ENCODE measurements at regions not wholly inside any gene's neighbourhood (a gene's known extent, or its start where the extent isn't known, plus 50 kb on each side); places are given as distances from the start of the nearest gene placed in this dataset.

DNA sequence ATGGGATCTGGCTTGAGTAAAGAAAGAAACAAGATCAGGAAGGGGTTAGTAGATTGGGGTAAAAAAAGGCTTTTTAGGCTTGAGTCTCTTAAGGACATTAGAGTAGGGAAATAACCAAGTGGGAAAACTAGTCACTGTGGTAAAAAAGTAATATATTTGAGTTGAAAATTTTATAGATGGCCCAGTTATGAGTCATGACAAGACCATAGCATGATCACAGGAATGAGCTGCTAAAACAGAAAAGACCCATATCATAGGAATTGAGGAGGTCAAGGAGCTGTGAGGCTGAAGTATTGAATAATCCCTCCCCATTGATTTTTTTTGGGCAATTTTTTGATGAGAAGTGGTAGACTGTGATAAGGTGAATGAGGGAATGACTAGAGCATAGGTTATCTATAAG lies 69.2 kb upstream of the TBC1D5 start (continued):
- TF ChIP-seq NANOG (IDR thresholded peaks at IDR 0.05; ENCODE audit: borderline replicate concordance) (no peak), ZNF331 (CRISPR knock-in tag; IDR thresholded peaks at IDR 0.05; ENCODE audit: low read depth) (no peak)
- TF ChIP-seq, protein P1, sequence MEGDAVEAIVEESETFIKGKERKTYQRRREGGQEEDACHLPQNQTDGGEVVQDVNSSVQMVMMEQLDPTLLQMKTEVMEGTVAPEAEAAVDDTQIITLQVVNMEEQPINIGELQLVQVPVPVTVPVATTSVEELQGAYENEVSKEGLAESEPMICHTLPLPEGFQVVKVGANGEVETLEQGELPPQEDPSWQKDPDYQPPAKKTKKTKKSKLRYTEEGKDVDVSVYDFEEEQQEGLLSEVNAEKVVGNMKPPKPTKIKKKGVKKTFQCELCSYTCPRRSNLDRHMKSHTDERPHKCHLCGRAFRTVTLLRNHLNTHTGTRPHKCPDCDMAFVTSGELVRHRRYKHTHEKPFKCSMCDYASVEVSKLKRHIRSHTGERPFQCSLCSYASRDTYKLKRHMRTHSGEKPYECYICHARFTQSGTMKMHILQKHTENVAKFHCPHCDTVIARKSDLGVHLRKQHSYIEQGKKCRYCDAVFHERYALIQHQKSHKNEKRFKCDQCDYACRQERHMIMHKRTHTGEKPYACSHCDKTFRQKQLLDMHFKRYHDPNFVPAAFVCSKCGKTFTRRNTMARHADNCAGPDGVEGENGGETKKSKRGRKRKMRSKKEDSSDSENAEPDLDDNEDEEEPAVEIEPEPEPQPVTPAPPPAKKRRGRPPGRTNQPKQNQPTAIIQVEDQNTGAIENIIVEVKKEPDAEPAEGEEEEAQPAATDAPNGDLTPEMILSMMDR (conservative IDR thresholded peaks at IDR 0.05; ENCODE audit: low read depth in 2 of 2): no peak
- TF ChIP-seq, protein P2, sequence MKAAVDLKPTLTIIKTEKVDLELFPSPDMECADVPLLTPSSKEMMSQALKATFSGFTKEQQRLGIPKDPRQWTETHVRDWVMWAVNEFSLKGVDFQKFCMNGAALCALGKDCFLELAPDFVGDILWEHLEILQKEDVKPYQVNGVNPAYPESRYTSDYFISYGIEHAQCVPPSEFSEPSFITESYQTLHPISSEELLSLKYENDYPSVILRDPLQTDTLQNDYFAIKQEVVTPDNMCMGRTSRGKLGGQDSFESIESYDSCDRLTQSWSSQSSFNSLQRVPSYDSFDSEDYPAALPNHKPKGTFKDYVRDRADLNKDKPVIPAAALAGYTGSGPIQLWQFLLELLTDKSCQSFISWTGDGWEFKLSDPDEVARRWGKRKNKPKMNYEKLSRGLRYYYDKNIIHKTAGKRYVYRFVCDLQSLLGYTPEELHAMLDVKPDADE (IDR thresholded peaks at IDR 0.05): no peak

DNA sequence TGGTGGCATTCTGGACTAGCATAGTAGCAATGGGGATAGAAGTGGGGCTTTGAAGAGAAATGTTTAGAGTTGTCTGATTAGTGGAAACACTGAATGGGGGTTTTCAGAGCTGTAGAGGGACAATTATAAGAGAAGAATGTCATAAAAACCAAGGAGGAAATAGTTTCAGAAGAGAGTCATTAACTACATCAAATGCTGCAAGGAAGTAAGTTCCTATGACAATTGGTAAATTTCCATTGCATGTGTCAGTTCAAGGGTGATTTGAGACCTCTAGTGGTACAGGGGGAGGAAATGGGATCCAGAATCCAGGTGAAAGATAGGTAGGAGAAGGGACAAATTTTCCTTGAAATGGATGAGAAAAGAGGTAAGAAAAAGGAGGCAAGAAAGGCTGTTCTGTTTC lies 68.3 kb upstream of the TBC1D5 start:
- ATAC-seq (peak; percentile 37; the same call in 1 of the 3 replicates), DNase-seq (ENCODE audit: low spot score) (peak; percentile 41)
- peaks cover 5% of the 10 kb centered on the region; the same call in 2 of the 3 replicates for H3K4me1 Mint-ChIP-seq
- Histone ChIP-seq H3K9me2 (ENCODE audit: insufficient read depth) (peaks cover 13% of the 10 kb centered on the region), H3K27me3 (ENCODE audit: insufficient read depth) (no peaks in the 10 kb centered on the region), H3K27ac (ENCODE audit: low read depth) (no peak overlapping the region), H3K79me2 (replicated peaks; ENCODE audit: insufficient read depth) (no peaks in the 10 kb centered on the region), H3K4me3 (no peak overlapping the region), H3K4me2 (no peak overlapping the region), H3K4me1 (ENCODE audit: insufficient read depth) (no peaks in the 10 kb centered on the region), H4K20me1 (replicated peaks; ENCODE audit: insufficient read depth) (no peaks in the 10 kb centered on the region), H2AFZ (peak overlapping the region; percentile 8; the same call in 1 of the 2 replicates), H3F3A (replicated peaks; ENCODE audit: low read depth) (no peaks in the 10 kb centered on the region), H3K36me3 (ENCODE audit: insufficient read depth) (no peaks in the 10 kb centered on the region)
- no peak overlapping the region for H3K27ac Mint-ChIP-seq
- TF ChIP-seq, protein P1 (conservative IDR thresholded peaks at IDR 0.05; ENCODE audit: low read depth in 2 of 2): peak; percentile 47 to 64
- no peak for TF ChIP-seq CREB1 (CRISPR knock-in tag; IDR thresholded peaks at IDR 0.05; ENCODE audit: low read depth)
- H3K36me3 Mint-ChIP-seq (ENCODE audit: low read depth): no peaks in the 10 kb centered on the region
- no peaks in the 10 kb centered on the region for H3K9me3 Mint-ChIP-seq
- H3K4me3 Mint-ChIP-seq: no peak overlapping the region
- no peaks in the 10 kb centered on the region for H3K27me3 Mint-ChIP-seq (ENCODE audit: insufficient read depth, low read depth, poor library complexity)

DNA sequence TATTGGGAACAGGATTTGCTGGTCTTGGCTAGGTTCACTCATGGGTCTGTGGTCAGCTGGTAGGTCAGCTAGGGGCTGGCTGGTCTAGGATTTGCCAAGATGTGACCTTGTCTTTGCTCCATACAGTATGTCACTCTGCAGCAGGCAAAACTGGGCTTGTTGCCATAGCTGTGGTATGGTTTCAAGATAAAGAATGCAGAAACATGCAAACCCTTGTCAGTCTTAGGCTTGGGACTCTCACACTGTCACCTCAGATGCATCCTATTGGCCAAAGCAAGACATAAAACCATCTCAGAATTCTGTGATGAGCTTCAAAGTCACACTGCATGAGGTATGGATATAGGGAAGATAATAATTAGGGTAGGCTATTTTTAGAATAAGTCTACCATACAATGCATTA lies 66.6 kb upstream of the TBC1D5 start:
- Mint-ChIP-seq H3K27me3 (ENCODE audit: insufficient read depth, low read depth, poor library complexity) (no peaks in the 10 kb centered on the region), H3K9me3 (no peaks in the 10 kb centered on the region), H3K4me1 (peaks cover 5% of the 10 kb centered on the region; the same call in 2 of the 3 replicates), H3K36me3 (ENCODE audit: low read depth) (no peaks in the 10 kb centered on the region), H3K4me3 (no peak overlapping the region), H3K27ac (no peak overlapping the region)
- Histone ChIP-seq H2AFZ (no peak overlapping the region), H3K27ac (ENCODE audit: low read depth) (no peak overlapping the region), H3K4me3 (no peak overlapping the region), H4K20me1 (replicated peaks; ENCODE audit: insufficient read depth) (no peaks in the 10 kb centered on the region), H3K79me2 (replicated peaks; ENCODE audit: insufficient read depth) (no peaks in the 10 kb centered on the region), H3K27me3 (ENCODE audit: insufficient read depth) (no peaks in the 10 kb centered on the region), H3K36me3 (ENCODE audit: insufficient read depth) (no peaks in the 10 kb centered on the region), H3F3A (replicated peaks; ENCODE audit: low read depth) (no peaks in the 10 kb centered on the region), H3K4me1 (ENCODE audit: insufficient read depth) (no peaks in the 10 kb centered on the region), H3K4me2 (no peak overlapping the region), H3K9me2 (ENCODE audit: insufficient read depth) (peaks cover 7% of the 10 kb centered on the region; the same call in 1 of the 2 replicates)
- no peak for ATAC-seq
- DNase-seq (ENCODE audit: low spot score): no peak
- TF ChIP-seq EZH2phosphoT487 (IDR thresholded peaks at IDR 0.05; ENCODE audit: unreplicated experiment) (no peak), STAT1 (IDR thresholded peaks at IDR 0.05; ENCODE audit: unreplicated experiment) (no peak), EZH2 (IDR thresholded peaks at IDR 0.05; ENCODE audit: low read depth, unreplicated experiment) (no peak), ZNF331 (CRISPR knock-in tag; IDR thresholded peaks at IDR 0.05; ENCODE audit: low read depth) (no peak), JUNB (IDR thresholded peaks at IDR 0.05; ENCODE audit: unreplicated experiment) (no peak), CREB1 (CRISPR knock-in tag; IDR thresholded peaks at IDR 0.05; ENCODE audit: low read depth) (no peak), POLR2AphosphoS5 (IDR thresholded peaks at IDR 0.05; ENCODE audit: low read depth) (no peak)
- TF ChIP-seq, protein P3, sequence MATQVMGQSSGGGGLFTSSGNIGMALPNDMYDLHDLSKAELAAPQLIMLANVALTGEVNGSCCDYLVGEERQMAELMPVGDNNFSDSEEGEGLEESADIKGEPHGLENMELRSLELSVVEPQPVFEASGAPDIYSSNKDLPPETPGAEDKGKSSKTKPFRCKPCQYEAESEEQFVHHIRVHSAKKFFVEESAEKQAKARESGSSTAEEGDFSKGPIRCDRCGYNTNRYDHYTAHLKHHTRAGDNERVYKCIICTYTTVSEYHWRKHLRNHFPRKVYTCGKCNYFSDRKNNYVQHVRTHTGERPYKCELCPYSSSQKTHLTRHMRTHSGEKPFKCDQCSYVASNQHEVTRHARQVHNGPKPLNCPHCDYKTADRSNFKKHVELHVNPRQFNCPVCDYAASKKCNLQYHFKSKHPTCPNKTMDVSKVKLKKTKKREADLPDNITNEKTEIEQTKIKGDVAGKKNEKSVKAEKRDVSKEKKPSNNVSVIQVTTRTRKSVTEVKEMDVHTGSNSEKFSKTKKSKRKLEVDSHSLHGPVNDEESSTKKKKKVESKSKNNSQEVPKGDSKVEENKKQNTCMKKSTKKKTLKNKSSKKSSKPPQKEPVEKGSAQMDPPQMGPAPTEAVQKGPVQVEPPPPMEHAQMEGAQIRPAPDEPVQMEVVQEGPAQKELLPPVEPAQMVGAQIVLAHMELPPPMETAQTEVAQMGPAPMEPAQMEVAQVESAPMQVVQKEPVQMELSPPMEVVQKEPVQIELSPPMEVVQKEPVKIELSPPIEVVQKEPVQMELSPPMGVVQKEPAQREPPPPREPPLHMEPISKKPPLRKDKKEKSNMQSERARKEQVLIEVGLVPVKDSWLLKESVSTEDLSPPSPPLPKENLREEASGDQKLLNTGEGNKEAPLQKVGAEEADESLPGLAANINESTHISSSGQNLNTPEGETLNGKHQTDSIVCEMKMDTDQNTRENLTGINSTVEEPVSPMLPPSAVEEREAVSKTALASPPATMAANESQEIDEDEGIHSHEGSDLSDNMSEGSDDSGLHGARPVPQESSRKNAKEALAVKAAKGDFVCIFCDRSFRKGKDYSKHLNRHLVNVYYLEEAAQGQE (IDR thresholded peaks at IDR 0.05; ENCODE audit: unreplicated experiment): no peak
- TF ChIP-seq, protein P1 (conservative IDR thresholded peaks at IDR 0.05; ENCODE audit: low read depth in 2 of 2): no peak
